HG02642 (cell line): ENCODE measurements at regions not wholly inside any gene's neighbourhood (a gene's known extent, or its start where the extent isn't known, plus 50 kb on each side); places are given as distances from the start of the nearest gene placed in this dataset.

Experiments used
- ATAC-seq: cut with Tn5 transposase; IDR thresholded peaks from one replicate; pipeline ENCODE4 v1.9.1; 2021; ENCODE audit warnings: mild to moderate bottlenecking; ENCODE audit not compliant: unreplicated experiment, poor library complexity

DNA sequence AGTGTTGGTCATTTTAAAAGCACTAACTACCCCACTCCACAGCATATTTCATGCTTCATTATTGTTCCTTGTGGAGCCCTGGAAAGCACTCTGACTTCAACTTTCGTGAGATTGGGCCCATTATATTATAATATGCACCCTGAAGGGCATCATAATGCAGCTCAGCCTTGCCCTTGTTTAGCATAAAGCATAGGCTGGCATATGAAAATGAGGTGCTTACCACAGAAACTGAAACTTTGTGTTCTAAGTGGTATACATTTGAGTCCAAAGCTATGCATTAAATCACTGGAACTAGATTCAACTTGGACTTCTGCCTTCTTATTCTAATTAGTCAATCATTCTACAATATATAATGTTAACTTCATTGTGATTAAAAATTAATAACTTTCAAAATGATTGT, 1027.9 kb downstream of the STIM2 start:
- no peak for ATAC-seq

DNA sequence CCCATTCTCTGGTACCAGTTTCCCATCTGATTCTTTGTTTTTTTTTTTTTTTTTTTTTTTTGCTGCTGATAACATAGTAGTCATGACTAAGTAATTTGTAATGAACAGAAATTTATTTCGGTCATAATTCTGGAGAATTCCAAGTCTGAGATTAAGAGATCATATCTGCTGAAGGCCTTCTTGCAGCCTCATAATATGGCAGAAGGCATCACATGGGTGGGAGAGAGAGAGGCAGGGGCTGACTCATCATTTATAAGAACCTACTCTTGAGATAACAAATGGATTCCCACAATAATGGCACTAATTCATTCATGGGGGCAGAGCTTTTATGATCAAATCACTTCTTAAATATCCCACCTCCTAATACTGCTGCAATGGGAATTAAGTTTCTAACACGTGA, 1034.3 kb downstream of the STIM2 start:
- no peak for ATAC-seq

- no peak for ATAC-seq
Observed at GRCh38 chr4:27908356-27908755, 1047.7 kb downstream of the STIM2 start.

- ATAC-seq, result no peak
Observed at GRCh38 chr4:27910227-27910626, 1049.6 kb downstream of the STIM2 start.

DNA sequence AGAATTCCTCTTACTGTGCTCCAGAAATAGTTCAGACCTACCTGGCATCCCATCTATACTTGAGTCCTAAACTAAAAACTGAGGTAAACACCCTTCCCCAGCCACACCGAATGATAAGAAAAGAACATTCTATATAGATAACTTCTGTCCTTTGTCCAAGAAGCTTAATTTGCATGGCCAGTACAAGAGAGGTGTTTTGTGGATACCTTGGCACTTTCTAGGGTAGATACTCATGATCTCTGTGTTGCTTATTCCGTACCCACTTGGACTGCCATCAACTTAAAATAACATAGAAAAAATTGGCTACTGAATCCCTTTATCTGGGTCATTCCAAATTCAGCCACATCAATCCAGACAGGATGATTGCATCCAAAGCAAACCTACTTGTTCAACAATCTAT, 1050.4 kb downstream of the STIM2 start:
- ATAC-seq, result no peak

DNA sequence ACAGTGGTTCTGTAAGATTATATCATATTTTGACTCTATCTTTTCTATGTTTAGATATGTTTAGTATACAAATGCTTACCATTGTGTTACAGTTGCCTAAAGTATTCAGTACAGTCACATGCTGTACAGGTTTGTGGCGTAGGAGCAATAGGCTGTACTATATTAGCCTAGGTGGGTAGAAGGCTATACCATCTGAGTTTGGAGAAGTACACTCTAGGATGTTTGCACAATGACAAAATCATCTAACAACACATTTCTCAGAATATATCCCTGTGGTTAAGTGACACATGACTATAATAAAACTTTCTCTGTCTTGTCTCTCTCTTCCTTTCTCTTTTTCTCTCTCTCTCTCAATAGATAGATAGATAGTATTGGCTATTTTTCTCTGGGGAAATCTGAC, 1053.1 kb downstream of the STIM2 start:
- ATAC-seq, result no peak

- ATAC-seq, result no peak
Observed at GRCh38 chr4:27915822-27916221, 1055.2 kb downstream of the STIM2 start.

GRCh38 chr4:27916452-27917184, 1056.0 kb downstream of the STIM2 start:
- no peak for ATAC-seq

GRCh38 chr4:27917381-27917780, 1056.7 kb downstream of the STIM2 start:
- ATAC-seq, result no peak

DNA sequence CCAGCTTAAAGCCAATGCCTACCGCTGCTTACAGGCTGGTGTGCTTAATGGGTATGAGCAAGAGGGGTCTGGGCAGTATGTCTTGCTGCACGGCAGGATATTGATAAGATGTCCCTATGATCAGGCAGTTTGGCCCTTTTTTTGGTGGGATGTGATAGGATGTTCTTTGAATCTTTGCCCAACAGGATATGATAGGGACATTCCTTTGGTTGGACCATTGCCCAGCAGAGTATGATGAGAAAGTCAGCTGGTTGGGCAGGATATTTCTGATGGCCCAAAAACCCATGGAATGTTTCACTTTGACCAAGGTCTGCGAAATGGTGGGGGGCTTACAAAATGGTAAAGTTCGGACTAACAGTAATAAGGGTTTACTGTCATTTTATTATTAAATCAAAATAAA, 1060.6 kb downstream of the STIM2 start:
- no peak for ATAC-seq

DNA sequence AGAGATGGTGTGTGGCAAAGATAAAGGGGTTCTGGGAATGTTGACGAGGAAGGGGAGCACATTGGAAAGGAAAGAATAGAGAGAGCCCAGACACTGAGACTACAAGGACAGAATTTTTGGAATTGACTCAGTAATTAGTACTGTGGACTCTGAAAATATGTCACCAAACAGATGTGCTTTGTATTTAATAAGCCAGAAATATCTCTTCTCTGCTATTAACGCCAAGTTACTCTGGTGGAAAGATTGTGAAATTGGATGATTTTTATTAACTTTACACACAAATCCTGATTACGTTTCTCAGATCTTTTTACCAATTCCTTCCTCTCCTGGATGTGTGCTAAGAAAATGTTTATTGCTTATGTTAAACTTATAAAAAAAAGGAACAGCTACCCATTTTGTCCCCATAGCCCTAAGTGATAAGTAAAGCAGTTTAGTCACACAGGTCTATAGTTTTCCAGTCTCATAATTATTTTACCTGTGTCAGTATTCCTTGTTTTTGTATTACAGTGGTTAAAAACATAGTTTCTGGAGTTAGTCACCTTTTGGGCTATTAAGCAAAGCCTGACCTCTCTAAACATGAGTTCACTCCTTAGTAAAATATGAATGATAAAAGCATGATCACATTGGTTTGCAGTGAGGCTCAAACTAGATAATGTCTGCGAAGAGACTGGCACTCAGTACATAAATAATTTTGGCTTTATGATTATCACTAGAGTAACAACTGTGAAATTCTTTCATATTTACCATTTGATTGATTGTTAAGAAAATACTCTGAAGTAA, 1068.3 kb downstream of the STIM2 start:
- ATAC-seq, result no peak

GRCh38 chr4:27930291-27930690, 1069.7 kb downstream of the STIM2 start:
- ATAC-seq, result no peak

- ATAC-seq, result no peak
Observed at GRCh38 chr4:27930976-27931375, 1070.3 kb downstream of the STIM2 start.

GRCh38 chr4:27931584-27931983, 1070.9 kb downstream of the STIM2 start:
- no peak for ATAC-seq

GRCh38 chr4:27934871-27935270, 1074.2 kb downstream of the STIM2 start:
- ATAC-seq, result no peak

DNA sequence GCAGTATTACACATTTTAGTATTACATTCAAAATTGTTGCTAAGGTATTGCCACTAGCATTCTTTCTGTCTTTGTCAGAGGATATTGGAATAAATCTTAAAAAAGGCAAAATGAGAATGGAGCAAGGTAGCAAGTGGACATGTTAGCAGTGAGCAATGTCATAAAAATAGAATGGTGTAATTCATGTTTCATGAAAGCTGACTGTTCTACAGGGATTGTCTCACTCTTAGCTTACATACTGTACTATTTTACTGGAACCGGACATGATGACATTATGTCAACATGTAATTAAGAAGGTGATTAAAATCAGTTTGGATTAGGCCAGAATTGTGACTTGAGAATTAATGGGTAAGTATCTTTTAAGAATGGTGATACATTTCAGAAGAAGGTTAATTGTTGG, 1086.2 kb downstream of the STIM2 start:
- ATAC-seq, result no peak

DNA sequence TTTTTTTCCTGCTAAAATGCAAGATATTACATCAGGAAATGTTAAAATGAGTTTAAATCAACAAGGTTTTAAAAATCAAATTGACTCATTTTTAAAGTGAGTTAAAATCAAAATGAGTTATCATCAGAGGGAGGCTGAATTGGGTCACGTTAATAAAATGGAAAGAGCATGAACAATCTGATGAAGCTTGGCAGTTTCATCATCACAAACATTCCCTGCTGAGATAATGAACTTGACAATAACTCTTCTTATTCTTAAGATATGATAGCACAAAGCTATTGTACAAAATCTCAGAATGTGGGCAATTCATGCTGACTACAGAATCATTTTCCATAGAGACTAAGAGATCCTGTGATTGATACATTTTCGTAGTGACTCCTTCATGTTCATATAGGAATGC, 1086.7 kb downstream of the STIM2 start:
- no peak for ATAC-seq

DNA sequence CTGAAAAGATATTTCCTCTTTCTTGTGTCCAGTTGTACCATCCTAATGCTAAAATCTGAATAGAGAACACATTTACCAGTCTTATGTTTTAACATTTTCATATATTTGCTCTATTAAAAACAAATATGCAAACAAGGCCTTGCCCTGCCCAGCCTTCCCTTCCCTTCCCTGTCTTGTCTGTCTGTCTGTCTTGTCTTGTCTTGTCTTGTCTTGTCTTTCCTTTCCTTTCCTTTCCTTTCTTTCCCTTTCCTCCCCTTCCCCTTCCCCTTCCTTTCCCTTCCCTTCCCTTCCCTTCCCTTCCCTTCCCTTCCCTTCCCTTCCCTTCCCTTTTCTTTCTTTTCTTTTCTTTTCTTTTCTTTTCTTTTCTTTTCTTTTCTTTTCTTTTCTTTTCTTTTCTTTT, 1103.5 kb downstream of the STIM2 start:
- no peak for ATAC-seq

- no peak for ATAC-seq
Observed at GRCh38 chr4:27966664-27967063, 1106.0 kb downstream of the STIM2 start.

- ATAC-seq, result no peak
Observed at GRCh38 chr4:27973056-27973455, 1112.4 kb downstream of the STIM2 start.

DNA sequence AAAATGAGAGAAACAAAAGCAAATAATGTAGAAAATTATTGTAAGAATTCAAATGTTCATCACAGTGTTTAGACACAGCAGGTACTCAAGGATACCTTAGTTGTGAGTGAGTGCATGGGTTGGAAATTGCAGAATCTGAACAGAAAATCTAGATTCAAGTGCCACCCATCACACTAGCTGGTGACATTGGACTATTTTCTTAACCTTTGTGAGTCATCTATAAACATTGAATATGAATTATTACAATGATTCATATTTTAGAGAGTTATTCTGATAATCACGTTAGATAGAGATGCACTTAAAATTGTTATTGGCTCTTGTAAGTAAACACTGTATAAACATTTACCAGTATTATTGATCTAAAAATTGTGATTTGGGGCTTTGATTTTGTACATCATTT, 1113.1 kb downstream of the STIM2 start:
- no peak for ATAC-seq

GRCh38 chr4:27974339-27974738, 1113.7 kb downstream of the STIM2 start:
- ATAC-seq, result no peak
